Neural cell (in vitro differentiated cells): ENCODE measurements at regions not wholly inside any gene's neighbourhood (a gene's known extent, or its start where the extent isn't known, plus 50 kb on each side); places are given as distances from the start of the nearest gene placed in this dataset.
"Not testable (repeated sequence)": the region's sequence is repeated elsewhere in the genome, so short reads cannot be mapped to it uniquely, and the experiment has no call there.

ENCODE experiments used
- H2AFZ ChIP-seq: fragments of 200-600, 300-800 bp; sonication (generic), shearing (Covaris generic); 2 replicates; pipeline ENCODE4 v1.6.0; 2014; ENCODE audit warnings: low read depth, mild to moderate bottlenecking, antibody characterized with exemption, low read length, moderate library complexity
- H3F3A ChIP-seq: fragments of 200-600 bp; shearing (Covaris generic); 2 replicates; pipeline ENCODE4 v1.6.1; 2016; ENCODE audit warnings: mild to moderate bottlenecking, moderate library complexity, mixed read lengths, antibody characterized with exemption, low read length; ENCODE audit not compliant: insufficient read depth, poor library complexity, severe bottlenecking
- H3K27ac ChIP-seq: fragments of 200-600, 300-800 bp; sonication (generic), shearing (Covaris generic); 2 replicates; pipeline ENCODE4 v1.5.1; 2014; ENCODE audit warnings: mild to moderate bottlenecking, low read length, moderate library complexity
- H3K27me3 ChIP-seq: fragments of 300-800, 200-600 bp; sonication (generic), shearing (Covaris generic); 2 replicates; pipeline ENCODE4 v1.6.0; 2014; ENCODE audit warnings: mild to moderate bottlenecking, low read depth, low read length, moderate library complexity; ENCODE audit not compliant: insufficient read depth
- H3K36me3 ChIP-seq: fragments of 300-800, 200-600 bp; sonication (generic), shearing (Covaris generic); 2 replicates; pipeline ENCODE4 v1.5.1; 2014; ENCODE audit warnings: mild to moderate bottlenecking, antibody characterized with exemption, low read length, moderate library complexity; ENCODE audit not compliant: insufficient read depth
- H3K4me2 ChIP-seq: fragments of 300-800, 200-600 bp; sonication (generic), shearing (Covaris generic); 2 replicates; pipeline ENCODE4 v1.6.0; 2014; ENCODE audit warnings: mild to moderate bottlenecking, low read length
- H3K4me3 ChIP-seq: fragments of 300-800, 200-600 bp; sonication (generic), shearing (Covaris generic); 2 replicates; pipeline ENCODE4 v1.5.1; 2014; ENCODE audit warnings: mild to moderate bottlenecking, low read length, moderate library complexity
- H3K79me2 ChIP-seq: fragments of 200-600 bp; shearing (Covaris generic); replicated peaks from 2 replicates; pipeline ENCODE4 v1.6.0; 2014; ENCODE audit warnings: mild to moderate bottlenecking, low read length, moderate library complexity; ENCODE audit not compliant: insufficient read depth
- H3K9ac ChIP-seq: fragments of 300-800, 200-600 bp; sonication (generic), shearing (Covaris generic); 2 replicates; pipeline ENCODE4 v1.6.1; 2016; ENCODE audit warnings: mild to moderate bottlenecking, low read length, mixed read lengths
- H3K9me2 ChIP-seq: fragments of 200-600 bp; shearing (Covaris generic); 2 replicates; pipeline ENCODE4 v1.6.1; 2016; ENCODE audit warnings: mild to moderate bottlenecking, low read length, mixed read lengths; ENCODE audit not compliant: insufficient read depth
- H3K9me3 ChIP-seq: fragments of 200-600, 300-800 bp; sonication (generic), shearing (Covaris generic); 2 replicates; pipeline ENCODE4 v1.6.1; 2016; ENCODE audit warnings: mild to moderate bottlenecking, mixed run types, low read length, moderate library complexity, mixed read lengths
- H4K20me1 ChIP-seq: fragments of 200-600 bp; shearing (Covaris generic); 2 replicates; pipeline ENCODE4 v1.6.1; 2016; ENCODE audit warnings: mild to moderate bottlenecking, mixed run types; ENCODE audit not compliant: insufficient read depth
- EP300 ChIP-seq: fragments of 450-650 bp; conservative IDR thresholded peaks from 2 replicates; pipeline ENCODE4 v1.6.1; 2014; ENCODE audit warnings: antibody characterized with exemption, mild to moderate bottlenecking, moderate library complexity; ENCODE audit not compliant: poor library complexity, severe bottlenecking
- EZH2 ChIP-seq: fragments of 200-600, 300-800 bp; shearing (Covaris generic), sonication (generic); IDR thresholded peaks from 2 replicates; pipeline ENCODE4 v1.6.1; 2014; ENCODE audit warnings: antibody characterized with exemption, low read length, borderline replicate concordance, mild to moderate bottlenecking; ENCODE audit not compliant: insufficient read depth, poor library complexity, severe bottlenecking
- MXI1 ChIP-seq: fragments of 450-650 bp; conservative IDR thresholded peaks from 2 replicates; pipeline ENCODE4 v1.6.1; 2014; ENCODE audit warnings: antibody characterized with exemption, mild to moderate bottlenecking; ENCODE audit not compliant: poor library complexity, severe bottlenecking
- POLR2AphosphoS5 ChIP-seq: IDR thresholded peaks from 2 replicates; pipeline ENCODE4 v1.6.1; 2012
- RAD21 ChIP-seq: fragments of 450-650 bp; conservative IDR thresholded peaks from 2 replicates; pipeline ENCODE4 v1.6.1; 2014; ENCODE audit warnings: antibody characterized with exemption, mild to moderate bottlenecking, moderate library complexity
- SMC3 ChIP-seq: fragments of 450-650 bp; conservative IDR thresholded peaks from 2 replicates; pipeline ENCODE4 v1.6.1; 2014; ENCODE audit warnings: antibody characterized with exemption, mild to moderate bottlenecking, moderate library complexity; ENCODE audit not compliant: poor library complexity
- TAF1 ChIP-seq: IDR thresholded peaks from 2 replicates; pipeline ENCODE4 v1.6.1; 2012; ENCODE audit warnings: low read depth
- TF ChIP-seq, protein P1 (sequence below): IDR thresholded peaks from 2 replicates; pipeline ENCODE4 v1.6.1; 2012; ENCODE audit warnings: borderline replicate concordance
- TF ChIP-seq, protein P2 (sequence below): fragments of 450-650 bp; IDR thresholded peaks from 2 replicates; pipeline ENCODE4 v1.5.1; 2014; ENCODE audit warnings: antibody characterized with exemption, mild to moderate bottlenecking, moderate library complexity; ENCODE audit not compliant: poor library complexity, severe bottlenecking

DNA sequence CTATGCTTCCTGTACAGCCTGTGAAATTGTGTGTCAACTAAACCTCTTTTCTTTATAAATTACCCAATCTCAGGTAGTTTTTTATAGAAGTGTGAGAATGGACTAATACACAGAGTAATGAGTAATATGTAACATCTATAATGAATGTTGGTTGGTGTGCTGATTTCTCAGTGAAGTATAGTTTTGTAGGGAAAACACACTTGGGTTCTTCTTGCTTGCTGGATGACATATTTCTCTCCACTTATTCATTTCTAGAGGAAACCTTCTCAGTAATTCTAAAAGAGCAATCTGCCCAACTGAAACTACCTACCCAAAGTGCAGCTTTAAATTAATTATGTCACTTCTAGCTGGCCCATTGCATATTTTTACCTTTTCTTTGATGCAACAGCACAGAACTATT, 81.1 kb upstream of the RORB start:
- Histone ChIP-seq H2AFZ (no peak overlapping the region), H3K4me2 (no peak overlapping the region), H3K9me2 (no peaks in the 10 kb centered on the region), H3K27ac (no peak overlapping the region), H4K20me1 (no peaks in the 10 kb centered on the region), H3K9me3 (no peaks in the 10 kb centered on the region), H3K27me3 (no peaks in the 10 kb centered on the region), H3K4me3 (no peak overlapping the region), H3K9ac (no peak overlapping the region), H3K79me2 (no peaks in the 10 kb centered on the region), H3F3A (no peaks in the 10 kb centered on the region), H3K36me3 (no peaks in the 10 kb centered on the region)
- TF ChIP-seq POLR2AphosphoS5 (no peak), RAD21 (no peak), TAF1 (no peak), MXI1 (no peak), EP300 (no peak), SMC3 (no peak), EZH2 (no peak)
- TF ChIP-seq, protein P1, sequence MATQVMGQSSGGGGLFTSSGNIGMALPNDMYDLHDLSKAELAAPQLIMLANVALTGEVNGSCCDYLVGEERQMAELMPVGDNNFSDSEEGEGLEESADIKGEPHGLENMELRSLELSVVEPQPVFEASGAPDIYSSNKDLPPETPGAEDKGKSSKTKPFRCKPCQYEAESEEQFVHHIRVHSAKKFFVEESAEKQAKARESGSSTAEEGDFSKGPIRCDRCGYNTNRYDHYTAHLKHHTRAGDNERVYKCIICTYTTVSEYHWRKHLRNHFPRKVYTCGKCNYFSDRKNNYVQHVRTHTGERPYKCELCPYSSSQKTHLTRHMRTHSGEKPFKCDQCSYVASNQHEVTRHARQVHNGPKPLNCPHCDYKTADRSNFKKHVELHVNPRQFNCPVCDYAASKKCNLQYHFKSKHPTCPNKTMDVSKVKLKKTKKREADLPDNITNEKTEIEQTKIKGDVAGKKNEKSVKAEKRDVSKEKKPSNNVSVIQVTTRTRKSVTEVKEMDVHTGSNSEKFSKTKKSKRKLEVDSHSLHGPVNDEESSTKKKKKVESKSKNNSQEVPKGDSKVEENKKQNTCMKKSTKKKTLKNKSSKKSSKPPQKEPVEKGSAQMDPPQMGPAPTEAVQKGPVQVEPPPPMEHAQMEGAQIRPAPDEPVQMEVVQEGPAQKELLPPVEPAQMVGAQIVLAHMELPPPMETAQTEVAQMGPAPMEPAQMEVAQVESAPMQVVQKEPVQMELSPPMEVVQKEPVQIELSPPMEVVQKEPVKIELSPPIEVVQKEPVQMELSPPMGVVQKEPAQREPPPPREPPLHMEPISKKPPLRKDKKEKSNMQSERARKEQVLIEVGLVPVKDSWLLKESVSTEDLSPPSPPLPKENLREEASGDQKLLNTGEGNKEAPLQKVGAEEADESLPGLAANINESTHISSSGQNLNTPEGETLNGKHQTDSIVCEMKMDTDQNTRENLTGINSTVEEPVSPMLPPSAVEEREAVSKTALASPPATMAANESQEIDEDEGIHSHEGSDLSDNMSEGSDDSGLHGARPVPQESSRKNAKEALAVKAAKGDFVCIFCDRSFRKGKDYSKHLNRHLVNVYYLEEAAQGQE: no peak
- TF ChIP-seq, protein P2, sequence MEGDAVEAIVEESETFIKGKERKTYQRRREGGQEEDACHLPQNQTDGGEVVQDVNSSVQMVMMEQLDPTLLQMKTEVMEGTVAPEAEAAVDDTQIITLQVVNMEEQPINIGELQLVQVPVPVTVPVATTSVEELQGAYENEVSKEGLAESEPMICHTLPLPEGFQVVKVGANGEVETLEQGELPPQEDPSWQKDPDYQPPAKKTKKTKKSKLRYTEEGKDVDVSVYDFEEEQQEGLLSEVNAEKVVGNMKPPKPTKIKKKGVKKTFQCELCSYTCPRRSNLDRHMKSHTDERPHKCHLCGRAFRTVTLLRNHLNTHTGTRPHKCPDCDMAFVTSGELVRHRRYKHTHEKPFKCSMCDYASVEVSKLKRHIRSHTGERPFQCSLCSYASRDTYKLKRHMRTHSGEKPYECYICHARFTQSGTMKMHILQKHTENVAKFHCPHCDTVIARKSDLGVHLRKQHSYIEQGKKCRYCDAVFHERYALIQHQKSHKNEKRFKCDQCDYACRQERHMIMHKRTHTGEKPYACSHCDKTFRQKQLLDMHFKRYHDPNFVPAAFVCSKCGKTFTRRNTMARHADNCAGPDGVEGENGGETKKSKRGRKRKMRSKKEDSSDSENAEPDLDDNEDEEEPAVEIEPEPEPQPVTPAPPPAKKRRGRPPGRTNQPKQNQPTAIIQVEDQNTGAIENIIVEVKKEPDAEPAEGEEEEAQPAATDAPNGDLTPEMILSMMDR: no peak

DNA sequence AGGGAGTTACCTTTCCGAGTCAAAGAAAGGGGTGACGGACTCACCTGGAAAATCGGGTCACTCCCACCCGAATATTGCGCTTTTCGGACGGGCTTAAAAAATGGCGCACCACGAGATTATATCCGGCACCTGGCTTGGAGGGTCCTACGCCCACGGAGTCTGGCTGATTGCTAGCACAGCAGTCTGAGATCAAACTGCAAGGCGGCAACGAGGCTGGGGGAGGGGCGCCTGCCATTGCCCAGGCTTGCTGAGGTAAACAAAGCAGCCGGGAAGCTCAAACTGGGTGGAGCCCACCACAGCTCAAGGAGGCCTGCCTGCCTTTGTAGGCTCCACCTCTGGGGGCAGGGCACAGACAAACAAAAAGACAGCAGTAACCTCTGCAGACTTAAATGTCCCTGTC, 72.6 kb upstream of the RORB start:
- not testable (repeated sequence) for H3K27ac ChIP-seq, H3K9me3 ChIP-seq

DNA sequence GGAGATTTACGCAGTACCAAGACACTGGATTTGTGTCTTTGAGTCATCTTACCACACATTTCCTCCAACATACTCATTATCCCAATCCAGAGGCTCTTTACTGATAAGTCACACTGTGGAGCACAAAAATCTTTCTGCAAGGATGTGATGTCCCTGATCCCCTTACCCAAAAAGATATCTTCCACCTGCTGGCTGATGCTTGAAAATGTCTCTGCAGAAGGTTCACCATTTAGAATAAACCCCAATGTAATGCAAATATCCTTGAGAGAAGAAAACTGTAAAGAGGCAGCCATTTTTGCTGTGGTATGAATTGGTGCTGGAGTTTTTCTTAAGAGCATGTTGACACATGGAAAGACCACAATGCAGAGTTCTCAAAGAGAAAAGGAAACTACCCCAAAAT, 65.7 kb upstream of the RORB start:
- no peaks in the 10 kb centered on the region for H4K20me1 ChIP-seq
- no peaks in the 10 kb centered on the region for H3K79me2 ChIP-seq
- no peak overlapping the region for H3K4me3 ChIP-seq
- H3K27ac ChIP-seq: no peak overlapping the region
- H3K36me3 ChIP-seq: no peaks in the 10 kb centered on the region
- no peaks in the 10 kb centered on the region for H3K27me3 ChIP-seq
- no peak overlapping the region for H3K4me2 ChIP-seq
- TF ChIP-seq EP300 (no peak), EZH2 (no peak), SMC3 (no peak), TAF1 (no peak), MXI1 (no peak), RAD21 (no peak), POLR2AphosphoS5 (no peak)
- TF ChIP-seq, protein P2: no peak
- TF ChIP-seq, protein P1: no peak
- no peaks in the 10 kb centered on the region for H3K9me2 ChIP-seq
- no peak overlapping the region for H2AFZ ChIP-seq
- no peaks in the 10 kb centered on the region for H3F3A ChIP-seq
- no peaks in the 10 kb centered on the region for H3K9me3 ChIP-seq
- H3K9ac ChIP-seq: no peak overlapping the region

More for the DNA sequence above, 72.6 kb upstream of the RORB start:
- H3F3A ChIP-seq, H3K4me2 ChIP-seq, H2AFZ ChIP-seq, H3K9ac ChIP-seq, H3K27me3 ChIP-seq, H3K79me2 ChIP-seq, H4K20me1 ChIP-seq, H3K9me2 ChIP-seq, H3K4me3 ChIP-seq, H3K36me3 ChIP-seq: not testable (repeated sequence)
